KMS-11 (cell line): ENCODE measurements at regions not wholly inside any gene's neighbourhood (a gene's known extent, or its start where the extent isn't known, plus 50 kb on each side); places are given as distances from the start of the nearest gene placed in this dataset.
"Not testable (repeated sequence)": the region's sequence is repeated elsewhere in the genome, so short reads cannot be mapped to it uniquely, and the experiment has no call there.

Experiments
- H2AFZ ChIP-seq: fragments of 200-600 bp; sonication (generic); 2 replicates; pipeline ENCODE4 v1.6.1; 2016; ENCODE audit warnings: antibody characterized with exemption, mixed run types, low read depth
- H3K27ac ChIP-seq: fragments of 200-600 bp; sonication (generic); 2 replicates; pipeline ENCODE4 v1.6.1; 2016; ENCODE audit warnings: mild to moderate bottlenecking, mixed run types
- H3K27me3 ChIP-seq: fragments of 200-600 bp; sonication (generic); 2 replicates; pipeline ENCODE4 v1.6.1; 2017; ENCODE audit warnings: mild to moderate bottlenecking, low read depth, mixed run types, moderate library complexity; ENCODE audit not compliant: insufficient read depth
- H3K36me3 ChIP-seq: fragments of 200-600 bp; sonication (generic); 2 replicates; pipeline ENCODE4 v1.6.1; 2017; ENCODE audit warnings: mild to moderate bottlenecking, mixed run types; ENCODE audit not compliant: insufficient read depth
- H3K4me1 ChIP-seq: fragments of 200-600 bp; sonication (generic); 2 replicates; pipeline ENCODE4 v1.6.1; 2016; ENCODE audit warnings: mild to moderate bottlenecking, low read depth, mixed run types; ENCODE audit not compliant: poor library complexity, severe bottlenecking
- H3K4me2 ChIP-seq: fragments of 200-600 bp; sonication (generic); 2 replicates; pipeline ENCODE4 v1.7.0; 2016; ENCODE audit warnings: mild to moderate bottlenecking, mixed run types
- H3K4me3 ChIP-seq: fragments of 200-600 bp; sonication (generic); IDR thresholded peaks from 2 replicates; pipeline ENCODE4 v1.6.1; 2017; ENCODE audit warnings: low read depth, low read length, mixed read lengths; ENCODE audit not compliant: insufficient read depth
- H3K79me2 ChIP-seq: fragments of 200-600 bp; sonication (generic); 2 replicates; pipeline ENCODE4 v1.6.1; 2016; ENCODE audit warnings: low read depth, mixed run types; ENCODE audit not compliant: insufficient read depth
- H3K9ac ChIP-seq: fragments of 200-600 bp; sonication (generic); 2 replicates; pipeline ENCODE4 v1.6.1; 2016; ENCODE audit warnings: mild to moderate bottlenecking, mixed run types
- H4K20me1 ChIP-seq: fragments of 200-600 bp; sonication (generic); 2 replicates; pipeline ENCODE4 v1.6.1; 2016; ENCODE audit warnings: mild to moderate bottlenecking, mixed run types; ENCODE audit not compliant: insufficient read depth
- TF ChIP-seq, protein P1 (sequence below): fragments of 200-600 bp; sonication (generic); conservative IDR thresholded peaks from 2 replicates; pipeline ENCODE4 v1.6.1; 2017; ENCODE audit warnings: low read depth, mild to moderate bottlenecking, antibody characterized with exemption, low read length, moderate library complexity, mixed read lengths

DNA sequence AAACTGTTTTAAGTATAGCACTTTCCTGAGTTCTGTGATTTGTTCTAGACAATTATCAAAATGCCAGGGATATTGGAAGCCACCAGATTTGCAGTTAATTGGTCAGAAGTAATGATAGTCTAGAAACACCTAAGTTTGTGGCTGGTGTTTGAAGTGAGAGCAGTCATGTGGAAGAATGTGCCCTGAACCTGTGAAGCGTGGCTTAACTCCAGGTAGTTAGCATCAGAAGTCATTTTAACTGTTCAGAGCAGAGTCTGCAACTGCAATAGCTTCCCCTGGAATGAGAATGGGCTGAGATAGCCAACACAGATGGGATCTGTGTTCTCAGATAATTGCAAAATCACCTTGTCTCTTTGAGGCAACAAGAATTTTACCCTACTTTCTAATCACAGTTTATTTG, 255.1 kb upstream of the GK2 start:
- Histone ChIP-seq H3K4me2 (no peak overlapping the region), H3K4me1 (no peaks in the 10 kb centered on the region), H3K9ac (no peak overlapping the region), H2AFZ (no peak overlapping the region), H3K36me3 (no peaks in the 10 kb centered on the region), H3K4me3 (no peak overlapping the region), H3K27me3 (no peaks in the 10 kb centered on the region), H3K27ac (no peak overlapping the region), H3K79me2 (no peaks in the 10 kb centered on the region), H4K20me1 (no peaks in the 10 kb centered on the region)
- TF ChIP-seq, protein P1, sequence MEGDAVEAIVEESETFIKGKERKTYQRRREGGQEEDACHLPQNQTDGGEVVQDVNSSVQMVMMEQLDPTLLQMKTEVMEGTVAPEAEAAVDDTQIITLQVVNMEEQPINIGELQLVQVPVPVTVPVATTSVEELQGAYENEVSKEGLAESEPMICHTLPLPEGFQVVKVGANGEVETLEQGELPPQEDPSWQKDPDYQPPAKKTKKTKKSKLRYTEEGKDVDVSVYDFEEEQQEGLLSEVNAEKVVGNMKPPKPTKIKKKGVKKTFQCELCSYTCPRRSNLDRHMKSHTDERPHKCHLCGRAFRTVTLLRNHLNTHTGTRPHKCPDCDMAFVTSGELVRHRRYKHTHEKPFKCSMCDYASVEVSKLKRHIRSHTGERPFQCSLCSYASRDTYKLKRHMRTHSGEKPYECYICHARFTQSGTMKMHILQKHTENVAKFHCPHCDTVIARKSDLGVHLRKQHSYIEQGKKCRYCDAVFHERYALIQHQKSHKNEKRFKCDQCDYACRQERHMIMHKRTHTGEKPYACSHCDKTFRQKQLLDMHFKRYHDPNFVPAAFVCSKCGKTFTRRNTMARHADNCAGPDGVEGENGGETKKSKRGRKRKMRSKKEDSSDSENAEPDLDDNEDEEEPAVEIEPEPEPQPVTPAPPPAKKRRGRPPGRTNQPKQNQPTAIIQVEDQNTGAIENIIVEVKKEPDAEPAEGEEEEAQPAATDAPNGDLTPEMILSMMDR = no peak

DNA sequence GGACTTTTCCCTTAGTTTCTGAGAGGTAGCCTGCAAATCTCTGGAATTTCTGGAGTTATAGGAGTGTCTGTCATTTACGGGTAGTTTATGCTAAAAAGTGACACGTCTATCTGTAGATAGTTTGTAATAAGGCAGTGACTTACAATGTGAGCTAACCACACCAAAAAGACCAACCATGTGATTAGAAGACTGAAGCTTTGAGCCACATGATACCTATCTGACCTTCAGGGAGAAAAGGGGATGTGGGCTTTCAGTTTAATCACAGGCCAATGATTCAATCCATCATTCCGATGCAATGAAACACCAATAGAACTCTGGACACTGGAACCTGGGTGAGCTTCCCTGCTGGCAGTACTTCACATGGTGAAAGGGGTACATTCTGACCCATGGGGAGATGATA, 254.6 kb upstream of the GK2 start:
- no peaks in the 10 kb centered on the region for H4K20me1 ChIP-seq
- no peaks in the 10 kb centered on the region for H3K27me3 ChIP-seq
- no peak overlapping the region for H2AFZ ChIP-seq
- no peak overlapping the region for H3K27ac ChIP-seq
- H3K9ac ChIP-seq = no peak overlapping the region
- TF ChIP-seq, protein P1 = no peak
- H3K4me2 ChIP-seq = no peak overlapping the region
- H3K36me3 ChIP-seq = no peaks in the 10 kb centered on the region
- no peaks in the 10 kb centered on the region for H3K79me2 ChIP-seq
- H3K4me1 ChIP-seq = no peaks in the 10 kb centered on the region
- H3K4me3 ChIP-seq = no peak overlapping the region

DNA sequence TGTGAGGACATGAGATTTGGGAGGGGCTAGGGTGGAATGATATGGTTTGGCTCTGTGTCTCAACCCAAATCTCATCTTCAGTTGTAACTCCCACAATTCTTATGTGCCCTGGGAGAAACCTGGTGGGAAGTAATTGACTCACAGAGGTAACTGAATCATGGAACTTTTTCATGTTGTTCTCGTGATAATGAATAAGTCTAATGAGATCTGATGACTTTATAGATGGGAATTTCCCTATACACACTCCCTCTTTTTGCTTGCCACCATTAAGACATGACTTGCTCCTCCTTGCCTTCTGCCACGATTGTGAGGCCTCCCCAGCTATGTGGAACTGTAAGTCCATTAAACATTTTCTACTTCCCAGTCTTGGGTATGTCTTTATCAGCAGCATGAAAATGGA, 253.2 kb upstream of the GK2 start:
- Histone ChIP-seq H3K4me1 (no peaks in the 10 kb centered on the region), H3K4me2 (no peak overlapping the region), H4K20me1 (no peaks in the 10 kb centered on the region), H3K36me3 (no peaks in the 10 kb centered on the region), H3K4me3 (no peak overlapping the region), H3K9ac (no peak overlapping the region), H3K27ac (no peak overlapping the region), H3K79me2 (no peaks in the 10 kb centered on the region), H2AFZ (no peak overlapping the region), H3K27me3 (no peaks in the 10 kb centered on the region)
- TF ChIP-seq, protein P1 = no peak

DNA sequence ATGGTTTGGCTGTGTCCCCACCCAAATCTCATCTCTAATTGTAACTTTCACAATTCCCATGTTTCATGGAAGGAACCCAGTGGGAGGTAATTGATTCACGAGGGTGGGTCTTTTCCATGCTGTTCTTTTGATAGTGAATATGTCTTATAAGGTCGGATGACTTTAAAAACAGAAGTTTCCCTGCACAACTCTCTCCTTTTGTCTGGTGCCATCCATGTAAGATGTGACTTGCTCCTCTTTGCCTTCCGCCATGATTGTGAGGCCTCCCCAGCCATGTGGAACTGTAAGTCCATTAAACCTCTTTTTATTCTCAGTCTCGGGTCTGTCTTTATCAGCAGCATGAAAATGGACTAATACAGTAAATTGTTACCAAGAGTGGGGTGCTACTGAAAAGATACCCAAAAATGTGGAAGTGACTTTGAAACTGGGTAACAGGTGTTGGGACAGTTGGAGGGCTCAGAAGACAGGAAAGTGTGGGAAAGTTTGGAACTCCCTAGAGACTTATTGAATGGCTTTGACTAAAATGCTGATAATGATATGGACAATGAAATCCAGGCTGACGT, 251.4 kb upstream of the GK2 start:
- not testable (repeated sequence) for H3K36me3 ChIP-seq, H3K27me3 ChIP-seq, H3K27ac ChIP-seq, H3K79me2 ChIP-seq, H4K20me1 ChIP-seq, H3K4me3 ChIP-seq, H3K4me2 ChIP-seq, H3K4me1 ChIP-seq, H3K9ac ChIP-seq, H2AFZ ChIP-seq

DNA sequence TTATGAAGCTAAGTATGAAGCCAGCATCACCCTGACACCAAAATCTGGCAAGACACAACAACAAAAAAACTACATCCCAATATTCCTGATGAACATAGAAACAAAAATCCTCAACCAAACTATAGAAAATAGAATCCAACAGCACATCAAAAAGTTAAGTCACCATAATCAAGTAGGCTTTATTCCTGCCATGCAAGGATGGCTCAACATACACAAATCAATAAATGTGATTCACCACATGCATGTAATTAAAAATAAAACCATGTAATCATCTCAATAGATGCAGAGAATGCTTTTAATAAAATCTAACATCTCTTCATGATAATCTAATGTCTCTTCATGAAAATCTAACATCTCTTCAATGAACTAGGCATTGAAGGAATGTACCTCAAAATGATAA, 249.4 kb upstream of the GK2 start:
- Histone ChIP-seq H3K4me3 (no peak overlapping the region), H3K36me3 (no peaks in the 10 kb centered on the region), H4K20me1 (no peaks in the 10 kb centered on the region), H3K27me3 (no peaks in the 10 kb centered on the region), H3K4me1 (no peaks in the 10 kb centered on the region), H3K9ac (no peak overlapping the region), H2AFZ (no peak overlapping the region), H3K79me2 (no peaks in the 10 kb centered on the region), H3K27ac (no peak overlapping the region), H3K4me2 (no peak overlapping the region)
- TF ChIP-seq, protein P1 = no peak
